IMR-90 (cell line): ENCODE measurements at regions not wholly inside any gene's neighbourhood (a gene's known extent, or its start where the extent isn't known, plus 50 kb on each side); places are given as distances from the start of the nearest gene placed in this dataset.

Experiments
- ATAC-seq: fragments of 200-7000 bp; cut with Tn5 transposase; 2 replicates; pipeline ENCODE4 v1.9.1; 2020; ENCODE audit warnings: low read depth, mild to moderate bottlenecking, moderate library complexity
- BruUV-seq: library from RNA; stranded (reverse); fragments of 400-500 nt; replicated peaks from 2 replicates; lab custom pipeline; 2021; lab: Mats Ljungman, UMichigan
- CTCF ChIA-PET: fragments of 300-600 bp; formaldehyde crosslinking; extraction: SDS; loops from one replicate; lab custom pipeline; 2021; ENCODE audit warnings: antibody characterized with exemption; lab: Yijun Ruan, JAX
- POLR2A ChIA-PET: fragments of 300-600 bp; sonication (Branson Sonifier 250); formaldehyde crosslinking; loops from one replicate; lab custom pipeline; 2022; ENCODE audit warnings: antibody characterized with exemption; ENCODE audit not compliant: unreplicated experiment; lab: Charles Lee
- DNase-seq: peaks from one replicate; pipeline ENCODE4 v3.0.0; 2013
- H2AFZ ChIP-seq: replicated peaks from 2 replicates; pipeline ENCODE3; 2013; ENCODE audit warnings: low read length, mild to moderate bottlenecking; ENCODE audit not compliant: poor library complexity
- H2AK5ac ChIP-seq: 2 replicates; pipeline ENCODE4 v1.6.1; 2013; ENCODE audit warnings: low read depth, low read length, inconsistent platforms
- H2AK9ac ChIP-seq: replicated peaks from 2 replicates; pipeline ENCODE3; 2013; ENCODE audit warnings: mild to moderate bottlenecking, low read depth, low read length, moderate library complexity; ENCODE audit not compliant: poor library complexity
- H2BK120ac ChIP-seq: 2 replicates; pipeline ENCODE4 v1.6.1; 2013; ENCODE audit warnings: low read depth, low read length, inconsistent platforms
- H2BK15ac ChIP-seq: 3 replicates; pipeline ENCODE4 v1.6.1; 2013; ENCODE audit warnings: low read depth, low read length, inconsistent platforms
- H2BK20ac ChIP-seq: 2 replicates; pipeline ENCODE4 v1.6.1; 2013; ENCODE audit warnings: low read depth, mild to moderate bottlenecking, inconsistent platforms, low read length, moderate library complexity
- H2BK5ac ChIP-seq: 2 replicates; pipeline ENCODE4 v1.6.1; 2013; ENCODE audit warnings: mild to moderate bottlenecking, low read depth, low read length, inconsistent platforms; ENCODE audit not compliant: poor library complexity, severe bottlenecking
- H3K14ac ChIP-seq: replicated peaks from 2 replicates; pipeline ENCODE4 v1.6.1; 2013; ENCODE audit warnings: low read depth, low read length, inconsistent platforms
- H3K18ac ChIP-seq: 2 replicates; pipeline ENCODE4 v1.6.1; 2013; ENCODE audit warnings: low read depth, low read length, control low read depth
- H3K23ac ChIP-seq: 2 replicates; pipeline ENCODE4 v1.6.1; 2013; ENCODE audit warnings: low read depth, low read length, inconsistent platforms
- H3K27ac ChIP-seq: 2 replicates; pipeline ENCODE4 v1.5.1; 2013; ENCODE audit warnings: mild to moderate bottlenecking, control low read depth, low read length; ENCODE audit not compliant: insufficient read depth
- H3K27me3 ChIP-seq: 2 replicates; pipeline ENCODE4 v1.6.1; 2013; ENCODE audit warnings: low read length; ENCODE audit not compliant: control insufficient read depth, insufficient read depth
- H3K36me3 ChIP-seq: 2 replicates; pipeline ENCODE4 v1.6.1; 2013; ENCODE audit warnings: low read length, mixed read lengths; ENCODE audit not compliant: control insufficient read depth, insufficient read depth
- H3K4ac ChIP-seq: 2 replicates; pipeline ENCODE4 v1.6.1; 2013; ENCODE audit warnings: low read depth, low read length, inconsistent platforms
- H3K4me1 ChIP-seq: 2 replicates; pipeline ENCODE4 v1.6.1; 2013; ENCODE audit warnings: low read length, mixed read lengths; ENCODE audit not compliant: control insufficient read depth, insufficient read depth
- H3K4me2 ChIP-seq: 2 replicates; pipeline ENCODE4 v1.6.1; 2013; ENCODE audit warnings: low read depth, mild to moderate bottlenecking, control low read depth, low read length, moderate library complexity
- H3K4me3 ChIP-seq: 2 replicates; pipeline ENCODE4 v1.5.1; 2013; ENCODE audit warnings: low read depth, mild to moderate bottlenecking, control low read depth, low read length, moderate library complexity; ENCODE audit not compliant: insufficient read depth
- H3K56ac ChIP-seq: 2 replicates; pipeline ENCODE4 v1.6.1; 2013; ENCODE audit warnings: low read length, inconsistent platforms; ENCODE audit not compliant: insufficient read depth; ENCODE audit errors: extremely low read depth
- H3K79me1 ChIP-seq, 2 experiments: 2 replicates each; pipeline ENCODE4 v1.6.1; 2013; ENCODE audit warnings: low read length in 2 of 2, inconsistent platforms in 1 of 2, low read depth in 1 of 2
- H3K9ac ChIP-seq: 2 replicates; pipeline ENCODE4 v1.6.1; 2013; ENCODE audit warnings: low read depth, low read length, control low read depth
- H3K9me1 ChIP-seq: 2 replicates; pipeline ENCODE4 v1.6.1; 2013; ENCODE audit warnings: low read length, inconsistent platforms; ENCODE audit not compliant: insufficient read depth
- H3K9me3 ChIP-seq: 2 replicates; pipeline ENCODE4 v1.6.1; 2013; ENCODE audit warnings: low read length; ENCODE audit not compliant: control insufficient read depth, insufficient read depth
- H4K20me1 ChIP-seq: 2 replicates; pipeline ENCODE4 v1.6.1; 2013; ENCODE audit warnings: low read length, inconsistent platforms; ENCODE audit not compliant: insufficient read depth
- H4K5ac ChIP-seq: 2 replicates; pipeline ENCODE4 v1.6.1; 2013; ENCODE audit warnings: mild to moderate bottlenecking, low read depth, low read length, control low read depth
- H4K8ac ChIP-seq, 2 experiments: 2 replicates each; pipeline ENCODE4 v1.6.1; 2013; ENCODE audit warnings: low read depth in 2 of 2, low read length in 2 of 2, control low read depth in 1 of 2, inconsistent platforms in 1 of 2
- H4K91ac ChIP-seq: 2 replicates; pipeline ENCODE4 v1.6.1; 2013; ENCODE audit warnings: low read depth, low read length, inconsistent platforms; ENCODE audit not compliant: insufficient read depth
- BHLHE40 ChIP-seq: fragments of 150-350 bp; IDR thresholded peaks from 2 replicates; pipeline ENCODE4 v1.6.1; 2016; ENCODE audit warnings: mild to moderate bottlenecking, low read depth, low read length
- ELK1 ChIP-seq: fragments of 150-350 bp; IDR thresholded peaks from 2 replicates; pipeline ENCODE4 v1.6.1; 2016; ENCODE audit warnings: low read depth, mild to moderate bottlenecking, low read length, moderate library complexity, borderline replicate concordance
- FOS ChIP-seq: fragments of 150-350 bp; IDR thresholded peaks from 2 replicates; pipeline ENCODE4 v1.6.1; 2016; ENCODE audit warnings: low read depth, low read length
- MAZ ChIP-seq: IDR thresholded peaks from 2 replicates; pipeline ENCODE4 v1.6.1; 2012; ENCODE audit warnings: low read depth, mild to moderate bottlenecking, low read length, improper control_type of control experiment, moderate library complexity, borderline replicate concordance
- NFE2L2 ChIP-seq: fragments of 150-350 bp; IDR thresholded peaks from 2 replicates; pipeline ENCODE4 v1.6.1; 2016; ENCODE audit warnings: low read depth, mild to moderate bottlenecking, low read length
- RCOR1 ChIP-seq: IDR thresholded peaks from 2 replicates; pipeline ENCODE4 v1.6.1; 2012; ENCODE audit warnings: mild to moderate bottlenecking, low read length, improper control_type of control experiment; ENCODE audit not compliant: insufficient replicate concordance
- WGBS, 2 experiments: methylation state at CpG; one replicate each; pipeline versions ENCODE4 v1.1.5 to v1.1.7; 2013; ENCODE audit warnings: missing lambda C conversion rate in 2 of 2; ENCODE audit not compliant: insufficient read length in 1 of 2; ENCODE audit errors: extremely low coverage in 2 of 2; 5-methylcytosine and 5-hydroxymethylcytosine counted together
- dilution Hi-C: fragments of 300-500 bp; cut with HindIII; formaldehyde crosslinking; loops from one replicate; pipeline ENCODE4 v1.14.3; 2018; ENCODE audit warnings: low sequenced_read_pairs; ENCODE audit not compliant: unreplicated experiment
- in situ Hi-C: fragments of 300-500 bp; cut with MboI; formaldehyde crosslinking; loops from 3 replicates; pipeline ENCODE4 v1.14.3; 2019; ENCODE audit warnings: low sequenced_read_pairs, inconsistent platforms, mixed read lengths
- intact Hi-C: fragments of 100-400 bp; cut with micrococcal nuclease; formaldehyde crosslinking; loops from 2 replicates; pipeline ENCODE4 v1.10.0; 2022

GRCh38 chr9:100761276-100761802 is 183.5 kb downstream of the CAVIN4 start:
- dilution Hi-C loops (no loop called here), intact Hi-C loops (no loop called here), in situ Hi-C loops (no loop called here)
- no peak for DNase-seq
- no peak overlapping the region for H4K8ac ChIP-seq
- POLR2A ChIA-PET = no interaction called here
- no peak overlapping the region for H2AFZ ChIP-seq
- no peaks in the 10 kb centered on the region for H4K20me1 ChIP-seq
- no peak for ATAC-seq
- no peak overlapping the region for H2BK20ac ChIP-seq
- H2BK120ac ChIP-seq = no peak overlapping the region
- no peaks in the 10 kb centered on the region for H3K9me1 ChIP-seq
- no CpG with 5 or more reads among the region's 1 CpG for WGBS, 2 experiments
- H2AK5ac ChIP-seq = no peak overlapping the region
- H3K14ac ChIP-seq = no peak overlapping the region
- H3K4me3 ChIP-seq = no peak overlapping the region
- CTCF ChIA-PET = no interaction called here
- BruUV-seq = no TSS peak
- H3K4me2 ChIP-seq = no peak overlapping the region
- TF ChIP-seq BHLHE40 = no peak
- no peak for TF ChIP-seq FOS
- no peak for TF ChIP-seq NFE2L2
- no peak for TF ChIP-seq RCOR1
- TF ChIP-seq MAZ = no peak
- TF ChIP-seq ELK1 = no peak
- H3K27me3 ChIP-seq = no peaks in the 10 kb centered on the region
- no peak overlapping the region for H4K91ac ChIP-seq
- no peak overlapping the region for H3K9ac ChIP-seq
- H2BK15ac ChIP-seq = no peak overlapping the region
- H2BK5ac ChIP-seq = no peak overlapping the region
- H3K23ac ChIP-seq = no peak overlapping the region
- H3K4ac ChIP-seq = no peak overlapping the region
- peaks cover 2% of the 10 kb centered on the region; the same call in 1 of the 2 replicates for H3K9me3 ChIP-seq
- no peak overlapping the region for H3K27ac ChIP-seq
- H3K36me3 ChIP-seq = no peaks in the 10 kb centered on the region
- H3K56ac ChIP-seq = no peak overlapping the region
- no peaks in the 10 kb centered on the region for H3K4me1 ChIP-seq
- no peaks in the 10 kb centered on the region for H3K79me1 ChIP-seq
- H2AK9ac ChIP-seq = no peak overlapping the region
- no peak overlapping the region for H4K5ac ChIP-seq
- no peak overlapping the region for H3K18ac ChIP-seq
